ENCODE measurements at regions not wholly inside any gene's neighbourhood (a gene's known extent, or its start where the extent isn't known, plus 50 kb on each side); places are given as distances from the start of the nearest gene placed in this dataset.

DNA sequence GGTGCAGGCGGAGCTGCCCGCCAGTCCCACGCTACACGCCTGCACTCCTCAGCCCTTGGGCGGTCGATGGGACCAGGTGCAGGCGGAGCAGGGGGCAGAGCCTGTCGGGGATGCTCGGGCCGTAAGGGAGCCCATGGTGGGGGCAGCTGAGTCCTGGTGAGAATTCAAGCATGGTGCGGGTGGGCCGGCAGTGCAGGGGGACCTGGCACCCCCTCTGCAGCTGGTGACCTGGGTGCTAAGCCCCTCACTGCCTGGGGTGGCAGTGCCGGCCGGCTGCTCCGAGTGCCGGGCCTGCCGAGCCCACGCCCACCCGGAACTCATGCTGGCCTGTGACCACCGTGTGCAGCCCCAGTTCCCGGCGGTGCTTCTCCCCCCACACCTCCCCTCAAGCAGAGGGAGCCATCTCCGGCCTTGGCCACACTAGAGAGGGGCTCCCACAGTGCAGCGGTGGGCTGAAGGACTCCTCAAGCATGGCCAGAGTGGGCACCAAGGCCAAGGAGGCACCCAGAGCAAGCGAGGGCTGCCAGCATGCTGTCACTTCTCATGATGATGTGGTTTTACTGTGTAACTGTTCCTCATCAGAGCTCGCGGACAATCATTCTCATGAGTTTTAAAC, 228.9 kb upstream of the CDH9 start:
- ChIA-PET POLR2A (no interaction called here), CTCF (no interaction called here)
- dilution Hi-C loops (cut with MboI; ENCODE audit: extremely low pct_ligation_motif_present, low sequenced_read_pairs), result no loop called here
- no peaks in the 10 kb centered on the region for H3K4me1 ChIP-seq (ENCODE audit: control insufficient read depth, extremely low read depth, insufficient read depth, low read length)
- no peaks in the 10 kb centered on the region for H3K79me2 ChIP-seq (ENCODE audit: control insufficient read depth, insufficient read depth, low read length)
- BruUV-seq (replicated peaks), result no TSS peak
- no peak overlapping the region for H3K4me3 ChIP-seq (replicated peaks in 1 of 3; ENCODE audit: insufficient read depth in 1 of 3, low read depth in 1 of 3, low read length in 3 of 3)
- H2AFZ ChIP-seq (ENCODE audit: low read depth, low read length), result no peak overlapping the region
- no peaks in the 10 kb centered on the region for H4K20me1 ChIP-seq (replicated peaks; ENCODE audit: control insufficient read depth, extremely low read depth, insufficient read depth, low read length)
- TF ChIP-seq POLR2A (IDR thresholded peaks at IDR 0.05; ENCODE audit: low read depth, low read length), result no peak
- TF ChIP-seq, protein P1, sequence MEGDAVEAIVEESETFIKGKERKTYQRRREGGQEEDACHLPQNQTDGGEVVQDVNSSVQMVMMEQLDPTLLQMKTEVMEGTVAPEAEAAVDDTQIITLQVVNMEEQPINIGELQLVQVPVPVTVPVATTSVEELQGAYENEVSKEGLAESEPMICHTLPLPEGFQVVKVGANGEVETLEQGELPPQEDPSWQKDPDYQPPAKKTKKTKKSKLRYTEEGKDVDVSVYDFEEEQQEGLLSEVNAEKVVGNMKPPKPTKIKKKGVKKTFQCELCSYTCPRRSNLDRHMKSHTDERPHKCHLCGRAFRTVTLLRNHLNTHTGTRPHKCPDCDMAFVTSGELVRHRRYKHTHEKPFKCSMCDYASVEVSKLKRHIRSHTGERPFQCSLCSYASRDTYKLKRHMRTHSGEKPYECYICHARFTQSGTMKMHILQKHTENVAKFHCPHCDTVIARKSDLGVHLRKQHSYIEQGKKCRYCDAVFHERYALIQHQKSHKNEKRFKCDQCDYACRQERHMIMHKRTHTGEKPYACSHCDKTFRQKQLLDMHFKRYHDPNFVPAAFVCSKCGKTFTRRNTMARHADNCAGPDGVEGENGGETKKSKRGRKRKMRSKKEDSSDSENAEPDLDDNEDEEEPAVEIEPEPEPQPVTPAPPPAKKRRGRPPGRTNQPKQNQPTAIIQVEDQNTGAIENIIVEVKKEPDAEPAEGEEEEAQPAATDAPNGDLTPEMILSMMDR (IDR thresholded peaks at IDR 0.05; ENCODE audit: extremely low read depth in 1 of 2, insufficient read depth in 1 of 2, low read depth in 1 of 2, low read length in 2 of 2), result no peak
- no peak overlapping the region for H3K4me2 ChIP-seq (ENCODE audit: insufficient read depth, low read length)
- H3K9me3 ChIP-seq (replicated peaks; ENCODE audit: control insufficient read depth, insufficient read depth, low read length), result no peaks in the 10 kb centered on the region
- DNase-seq (ENCODE audit: low read depth, low spot score) (no peak), FAIRE-seq (no peak)
- intact Hi-C loops (cut with micrococcal nuclease), result no loop called here
- H3K9me1 ChIP-seq (replicated peaks; ENCODE audit: control insufficient read depth, extremely low read depth, insufficient read depth, low read length), result no peaks in the 10 kb centered on the region
- no peaks in the 10 kb centered on the region for H3K36me3 ChIP-seq (ENCODE audit: control insufficient read depth in 2 of 2, extremely low read depth in 1 of 2, insufficient read depth in 2 of 2, low read length in 2 of 2)
- no peak overlapping the region for H3K9ac ChIP-seq (replicated peaks; ENCODE audit: extremely low read depth, insufficient read depth, low read length)
- H3K27ac ChIP-seq (ENCODE audit: insufficient read depth, low read depth, low read length), result no peak overlapping the region
- H3K27me3 ChIP-seq (ENCODE audit: control insufficient read depth in 2 of 2, insufficient read depth in 2 of 2, low read length in 2 of 2), result no peaks in the 10 kb centered on the region

DNA sequence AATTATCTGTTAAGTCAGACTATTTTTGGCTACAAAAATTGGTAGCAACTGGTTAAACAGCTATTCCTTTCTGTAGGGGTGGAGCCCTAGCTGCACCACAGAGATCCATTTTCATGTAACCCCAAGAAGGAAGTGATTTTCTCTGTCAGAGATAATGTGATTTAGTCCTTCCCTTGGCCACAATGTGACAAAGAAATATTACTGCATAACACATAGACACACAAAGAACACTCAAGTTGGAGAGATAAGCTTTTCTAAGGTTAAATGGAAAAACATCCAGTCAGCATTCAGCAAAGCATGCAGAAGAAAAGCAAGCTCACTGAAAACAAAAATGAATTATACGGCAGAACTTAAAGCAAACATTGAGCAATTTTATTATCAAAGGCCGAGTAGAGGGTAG, 227.8 kb upstream of the CDH9 start:
- no peak overlapping the region for H3K4me2 ChIP-seq (ENCODE audit: insufficient read depth, low read length)
- intact Hi-C loops (cut with micrococcal nuclease) (no loop called here), dilution Hi-C loops (cut with MboI; ENCODE audit: extremely low pct_ligation_motif_present, low sequenced_read_pairs) (no loop called here)
- POLR2A ChIA-PET, result no interaction called here
- BruUV-seq (replicated peaks), result no TSS peak
- H3K4me3 ChIP-seq (replicated peaks in 1 of 3; ENCODE audit: insufficient read depth in 1 of 3, low read depth in 1 of 3, low read length in 3 of 3), result no peak overlapping the region
- no peak overlapping the region for H2AFZ ChIP-seq (ENCODE audit: low read depth, low read length)
- no peaks in the 10 kb centered on the region for H3K79me2 ChIP-seq (ENCODE audit: control insufficient read depth, insufficient read depth, low read length)
- no peaks in the 10 kb centered on the region for H4K20me1 ChIP-seq (replicated peaks; ENCODE audit: control insufficient read depth, extremely low read depth, insufficient read depth, low read length)
- H3K4me1 ChIP-seq (ENCODE audit: control insufficient read depth, extremely low read depth, insufficient read depth, low read length), result no peaks in the 10 kb centered on the region
- H3K36me3 ChIP-seq (ENCODE audit: control insufficient read depth in 2 of 2, extremely low read depth in 1 of 2, insufficient read depth in 2 of 2, low read length in 2 of 2), result no peaks in the 10 kb centered on the region
- no peak overlapping the region for H3K27ac ChIP-seq (ENCODE audit: insufficient read depth, low read depth, low read length)
- H3K9me3 ChIP-seq (replicated peaks; ENCODE audit: control insufficient read depth, insufficient read depth, low read length), result no peaks in the 10 kb centered on the region
- TF ChIP-seq EZH2 (IDR thresholded peaks at IDR 0.05; ENCODE audit: borderline replicate concordance, low read depth, low read length, severe bottlenecking) (no peak), GATA2 (IDR thresholded peaks at IDR 0.05; ENCODE audit: insufficient read depth, insufficient read length, low read depth, low read length) (no peak), FOS (IDR thresholded peaks at IDR 0.05; ENCODE audit: borderline replicate concordance, insufficient read depth, low read length) (no peak), JUN (IDR thresholded peaks at IDR 0.05; ENCODE audit: borderline replicate concordance, insufficient read depth, insufficient read length, low read depth) (no peak), POLR2A (IDR thresholded peaks at IDR 0.05; ENCODE audit: low read depth, low read length) (no peak), POLR2AphosphoS5 (IDR thresholded peaks at IDR 0.05; ENCODE audit: insufficient read depth, low read depth, low read length) (no peak), MYC (IDR thresholded peaks at IDR 0.05; ENCODE audit: low read depth, low read length) (no peak)
- TF ChIP-seq, protein P2, sequence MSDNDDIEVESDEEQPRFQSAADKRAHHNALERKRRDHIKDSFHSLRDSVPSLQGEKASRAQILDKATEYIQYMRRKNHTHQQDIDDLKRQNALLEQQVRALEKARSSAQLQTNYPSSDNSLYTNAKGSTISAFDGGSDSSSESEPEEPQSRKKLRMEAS (IDR thresholded peaks at IDR 0.05; ENCODE audit: insufficient read depth, insufficient read length), result no peak
- TF ChIP-seq, protein P1 (IDR thresholded peaks at IDR 0.05; ENCODE audit: extremely low read depth in 1 of 2, insufficient read depth in 1 of 2, low read depth in 1 of 2, low read length in 2 of 2), result no peak
- FAIRE-seq, result no peak
- no peak for DNase-seq (ENCODE audit: low read depth, low spot score)
- H3K27me3 ChIP-seq (ENCODE audit: control insufficient read depth in 2 of 2, insufficient read depth in 2 of 2, low read length in 2 of 2), result no peaks in the 10 kb centered on the region
- CTCF ChIA-PET, result no interaction called here
- H3K9me1 ChIP-seq (replicated peaks; ENCODE audit: control insufficient read depth, extremely low read depth, insufficient read depth, low read length), result no peaks in the 10 kb centered on the region
- H3K9ac ChIP-seq (replicated peaks; ENCODE audit: extremely low read depth, insufficient read depth, low read length), result no peak overlapping the region

Measured in endothelial cell of umbilical vein (primary cell).